ENCODE measurements at regions not wholly inside any gene's neighbourhood (a gene's known extent, or its start where the extent isn't known, plus 50 kb on each side); places are given as distances from the start of the nearest gene placed in this dataset.

GRCh38 chr2:67246791-67247190 lies 150.3 kb upstream of the ETAA1 start:
- Histone ChIP-seq H3K4me1 (no peaks in the 10 kb centered on the region), H3K4me3 (no peak overlapping the region), H3K27me3 (ENCODE audit: insufficient read depth in 3 of 3, low read length in 2 of 3) (no peaks in the 10 kb centered on the region), H3K27ac (no peak overlapping the region), H3K36me3 (ENCODE audit: insufficient read depth in 1 of 2, low read depth in 1 of 2) (no peaks in the 10 kb centered on the region), H3K9me3 (no peaks in the 10 kb centered on the region)
- WGBS, 3 donors, result 77 to 96% (median 84%) methylated on average over 1 of the region's 1 CpG
- no peak for TF ChIP-seq CTCF (IDR thresholded peaks at IDR 0.05)
- DNase-seq (no peak), ATAC-seq (no peak)
- intact Hi-C loops (cut with DNase I), result no loop called here

GRCh38 chr2:67251741-67252140 lies 145.4 kb upstream of the ETAA1 start:
- WGBS, 3 donors, result 93% methylated on average over 3 of the region's 3 CpGs
- TF ChIP-seq CTCF (IDR thresholded peaks at IDR 0.05), result no peak

GRCh38 chr2:67255933-67256615 lies 141.1 kb upstream of the ETAA1 start:
- Histone ChIP-seq H3K27me3 (ENCODE audit: insufficient read depth in 3 of 3, low read length in 2 of 3) (no peaks in the 10 kb centered on the region), H3K4me3 (no peak overlapping the region), H3K27ac (no peak overlapping the region), H3K9me3 (no peaks in the 10 kb centered on the region), H3K36me3 (ENCODE audit: insufficient read depth in 1 of 2, low read depth in 1 of 2) (no peaks in the 10 kb centered on the region), H3K4me1 (peaks cover 10% of the 10 kb centered on the region)
- WGBS, 3 donors, result 83 to 94% (median 87%) methylated on average over 2 of the region's 2 CpGs
- intact Hi-C loops (cut with DNase I), result no loop called here
- TF ChIP-seq CTCF (IDR thresholded peaks at IDR 0.05), result no peak
- no peak for DNase-seq
- no peak for ATAC-seq

More at GRCh38 chr2:67251741-67252140, 145.4 kb upstream of the ETAA1 start:
- Histone ChIP-seq H3K4me3 (no peak overlapping the region), H3K36me3 (ENCODE audit: insufficient read depth in 1 of 2, low read depth in 1 of 2) (no peaks in the 10 kb centered on the region), H3K4me1 (no peaks in the 10 kb centered on the region), H3K27ac (no peak overlapping the region), H3K9me3 (no peaks in the 10 kb centered on the region), H3K27me3 (ENCODE audit: insufficient read depth in 3 of 3, low read length in 2 of 3) (no peaks in the 10 kb centered on the region)
- ATAC-seq, result no peak
- intact Hi-C loops (cut with DNase I), result no loop called here
- DNase-seq, result no peak

- H3K27ac ChIP-seq, result no peak overlapping the region
- TF ChIP-seq CTCF (IDR thresholded peaks at IDR 0.05), result no peak
- DNase-seq (no peak), ATAC-seq (no peak)
- H3K4me1 ChIP-seq, result peaks cover 10% of the 10 kb centered on the region
- no peaks in the 10 kb centered on the region for H3K9me3 ChIP-seq
- 75 to 89% (median 82%) methylated on average over 3 of the region's 3 CpGs for WGBS, 3 donors
- H3K4me3 ChIP-seq, result no peak overlapping the region
- no peaks in the 10 kb centered on the region for H3K36me3 ChIP-seq (ENCODE audit: insufficient read depth in 1 of 2, low read depth in 1 of 2)
- intact Hi-C loops (cut with DNase I), result no loop called here
- no peaks in the 10 kb centered on the region for H3K27me3 ChIP-seq (ENCODE audit: insufficient read depth in 3 of 3, low read length in 2 of 3)
These were observed 140.2 kb upstream of the ETAA1 start for GRCh38 chr2:67256892-67257291.

GRCh38 chr2:67258122-67258521 lies 139.0 kb upstream of the ETAA1 start:
- WGBS, 3 donors, result 70 to 96% (median 95%) methylated on average over 4 of the region's 4 CpGs
- no peak for TF ChIP-seq CTCF (IDR thresholded peaks at IDR 0.05)
- Histone ChIP-seq H3K36me3 (ENCODE audit: insufficient read depth in 1 of 2, low read depth in 1 of 2) (no peaks in the 10 kb centered on the region), H3K27ac (no peak overlapping the region), H3K4me1 (peaks cover 10% of the 10 kb centered on the region), H3K4me3 (no peak overlapping the region), H3K9me3 (no peaks in the 10 kb centered on the region), H3K27me3 (ENCODE audit: insufficient read depth in 3 of 3, low read length in 2 of 3) (no peaks in the 10 kb centered on the region)
- ATAC-seq, result no peak
- DNase-seq, result no peak
- intact Hi-C loops (cut with DNase I), result no loop called here

All from psoas muscle (tissue), 7 donors.